ENCODE measurements at regions not wholly inside any gene's neighbourhood (a gene's known extent, or its start where the extent isn't known, plus 50 kb on each side); places are given as distances from the start of the nearest gene placed in this dataset.
A peak's percentile ranks its signal among the peaks of the same experiment; 100 is the strongest.
"Not testable (repeated sequence)": the region's sequence is repeated elsewhere in the genome, so short reads cannot be mapped to it uniquely, and the experiment has no call there.

DNA sequence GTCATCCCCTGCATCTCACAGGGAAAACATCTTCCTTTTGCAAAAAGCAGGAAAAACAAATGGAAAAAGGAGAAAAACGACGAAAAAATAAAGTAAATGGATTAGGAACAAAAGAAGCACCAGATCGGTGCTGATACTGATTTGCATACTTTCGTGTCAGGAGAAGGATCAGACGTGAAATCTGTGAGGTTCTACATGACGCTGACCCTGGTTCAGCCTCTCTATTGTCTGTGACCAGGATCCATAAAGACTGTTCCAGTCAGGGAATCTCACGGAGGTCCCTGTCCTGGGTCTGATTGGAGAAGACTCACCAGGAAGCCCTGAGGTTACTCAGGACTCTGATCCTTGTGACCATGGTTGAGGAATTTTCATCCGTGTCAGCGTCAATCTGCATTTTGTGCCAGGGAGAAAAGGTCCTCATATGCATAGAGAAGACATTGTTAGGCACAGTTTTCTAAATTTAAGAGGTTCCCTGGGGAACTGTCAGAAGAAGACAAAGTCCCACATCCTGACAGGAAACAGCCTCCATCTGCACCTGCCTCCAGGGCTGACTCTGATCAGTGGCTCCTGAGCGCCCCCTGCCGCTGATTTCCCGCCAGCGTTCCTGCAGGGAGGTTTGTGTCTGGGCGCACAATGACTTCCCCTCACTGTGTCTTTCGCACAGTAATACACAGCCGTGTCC, 808.2 kb downstream of the TMEM121 start:
- TF ChIP-seq POLR2A (IDR thresholded peaks at IDR 0.05) = not testable (repeated sequence)
- TF ChIP-seq, protein P1, sequence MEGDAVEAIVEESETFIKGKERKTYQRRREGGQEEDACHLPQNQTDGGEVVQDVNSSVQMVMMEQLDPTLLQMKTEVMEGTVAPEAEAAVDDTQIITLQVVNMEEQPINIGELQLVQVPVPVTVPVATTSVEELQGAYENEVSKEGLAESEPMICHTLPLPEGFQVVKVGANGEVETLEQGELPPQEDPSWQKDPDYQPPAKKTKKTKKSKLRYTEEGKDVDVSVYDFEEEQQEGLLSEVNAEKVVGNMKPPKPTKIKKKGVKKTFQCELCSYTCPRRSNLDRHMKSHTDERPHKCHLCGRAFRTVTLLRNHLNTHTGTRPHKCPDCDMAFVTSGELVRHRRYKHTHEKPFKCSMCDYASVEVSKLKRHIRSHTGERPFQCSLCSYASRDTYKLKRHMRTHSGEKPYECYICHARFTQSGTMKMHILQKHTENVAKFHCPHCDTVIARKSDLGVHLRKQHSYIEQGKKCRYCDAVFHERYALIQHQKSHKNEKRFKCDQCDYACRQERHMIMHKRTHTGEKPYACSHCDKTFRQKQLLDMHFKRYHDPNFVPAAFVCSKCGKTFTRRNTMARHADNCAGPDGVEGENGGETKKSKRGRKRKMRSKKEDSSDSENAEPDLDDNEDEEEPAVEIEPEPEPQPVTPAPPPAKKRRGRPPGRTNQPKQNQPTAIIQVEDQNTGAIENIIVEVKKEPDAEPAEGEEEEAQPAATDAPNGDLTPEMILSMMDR (IDR thresholded peaks at IDR 0.05) = peak in 2 of 6 experiments; percentile 13 to 25
